H1 (cell line): ENCODE measurements at regions not wholly inside any gene's neighbourhood (a gene's known extent, or its start where the extent isn't known, plus 50 kb on each side); places are given as distances from the start of the nearest gene placed in this dataset.

ENCODE experiments used
- MAFK ChIP-seq: IDR thresholded peaks from 2 replicates; pipeline ENCODE4 v1.6.1; 2012; ENCODE audit warnings: low read depth, mild to moderate bottlenecking, improper control_type of control experiment, low read length
- TF ChIP-seq, protein P1 (sequence below): fragments of 300-600 bp; sonication (generic); IDR thresholded peaks from 2 replicates; pipeline ENCODE4 v1.7.1; 2012; ENCODE audit warnings: low read length, moderate library complexity, mild to moderate bottlenecking, inconsistent platforms; ENCODE audit not compliant: insufficient replicate concordance

DNA sequence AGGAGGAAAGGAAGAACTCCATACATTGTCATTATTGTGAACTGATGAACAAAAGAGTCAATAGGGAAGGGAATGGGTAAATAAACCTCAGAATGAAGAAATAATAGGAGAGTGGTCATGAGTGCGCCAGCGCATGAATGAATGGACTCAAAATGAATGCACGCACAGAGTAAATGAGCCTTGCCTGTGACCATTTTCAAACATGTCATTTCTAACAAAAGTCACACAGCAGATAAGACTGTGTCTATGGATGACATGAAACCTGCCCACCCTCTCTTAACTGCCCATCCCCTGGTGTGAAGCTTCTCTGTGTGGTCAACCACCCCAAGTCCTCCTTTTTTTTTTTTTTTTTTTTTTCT lies 121.1 kb upstream of the TEX51 start (continued):
- TF ChIP-seq, protein P1, sequence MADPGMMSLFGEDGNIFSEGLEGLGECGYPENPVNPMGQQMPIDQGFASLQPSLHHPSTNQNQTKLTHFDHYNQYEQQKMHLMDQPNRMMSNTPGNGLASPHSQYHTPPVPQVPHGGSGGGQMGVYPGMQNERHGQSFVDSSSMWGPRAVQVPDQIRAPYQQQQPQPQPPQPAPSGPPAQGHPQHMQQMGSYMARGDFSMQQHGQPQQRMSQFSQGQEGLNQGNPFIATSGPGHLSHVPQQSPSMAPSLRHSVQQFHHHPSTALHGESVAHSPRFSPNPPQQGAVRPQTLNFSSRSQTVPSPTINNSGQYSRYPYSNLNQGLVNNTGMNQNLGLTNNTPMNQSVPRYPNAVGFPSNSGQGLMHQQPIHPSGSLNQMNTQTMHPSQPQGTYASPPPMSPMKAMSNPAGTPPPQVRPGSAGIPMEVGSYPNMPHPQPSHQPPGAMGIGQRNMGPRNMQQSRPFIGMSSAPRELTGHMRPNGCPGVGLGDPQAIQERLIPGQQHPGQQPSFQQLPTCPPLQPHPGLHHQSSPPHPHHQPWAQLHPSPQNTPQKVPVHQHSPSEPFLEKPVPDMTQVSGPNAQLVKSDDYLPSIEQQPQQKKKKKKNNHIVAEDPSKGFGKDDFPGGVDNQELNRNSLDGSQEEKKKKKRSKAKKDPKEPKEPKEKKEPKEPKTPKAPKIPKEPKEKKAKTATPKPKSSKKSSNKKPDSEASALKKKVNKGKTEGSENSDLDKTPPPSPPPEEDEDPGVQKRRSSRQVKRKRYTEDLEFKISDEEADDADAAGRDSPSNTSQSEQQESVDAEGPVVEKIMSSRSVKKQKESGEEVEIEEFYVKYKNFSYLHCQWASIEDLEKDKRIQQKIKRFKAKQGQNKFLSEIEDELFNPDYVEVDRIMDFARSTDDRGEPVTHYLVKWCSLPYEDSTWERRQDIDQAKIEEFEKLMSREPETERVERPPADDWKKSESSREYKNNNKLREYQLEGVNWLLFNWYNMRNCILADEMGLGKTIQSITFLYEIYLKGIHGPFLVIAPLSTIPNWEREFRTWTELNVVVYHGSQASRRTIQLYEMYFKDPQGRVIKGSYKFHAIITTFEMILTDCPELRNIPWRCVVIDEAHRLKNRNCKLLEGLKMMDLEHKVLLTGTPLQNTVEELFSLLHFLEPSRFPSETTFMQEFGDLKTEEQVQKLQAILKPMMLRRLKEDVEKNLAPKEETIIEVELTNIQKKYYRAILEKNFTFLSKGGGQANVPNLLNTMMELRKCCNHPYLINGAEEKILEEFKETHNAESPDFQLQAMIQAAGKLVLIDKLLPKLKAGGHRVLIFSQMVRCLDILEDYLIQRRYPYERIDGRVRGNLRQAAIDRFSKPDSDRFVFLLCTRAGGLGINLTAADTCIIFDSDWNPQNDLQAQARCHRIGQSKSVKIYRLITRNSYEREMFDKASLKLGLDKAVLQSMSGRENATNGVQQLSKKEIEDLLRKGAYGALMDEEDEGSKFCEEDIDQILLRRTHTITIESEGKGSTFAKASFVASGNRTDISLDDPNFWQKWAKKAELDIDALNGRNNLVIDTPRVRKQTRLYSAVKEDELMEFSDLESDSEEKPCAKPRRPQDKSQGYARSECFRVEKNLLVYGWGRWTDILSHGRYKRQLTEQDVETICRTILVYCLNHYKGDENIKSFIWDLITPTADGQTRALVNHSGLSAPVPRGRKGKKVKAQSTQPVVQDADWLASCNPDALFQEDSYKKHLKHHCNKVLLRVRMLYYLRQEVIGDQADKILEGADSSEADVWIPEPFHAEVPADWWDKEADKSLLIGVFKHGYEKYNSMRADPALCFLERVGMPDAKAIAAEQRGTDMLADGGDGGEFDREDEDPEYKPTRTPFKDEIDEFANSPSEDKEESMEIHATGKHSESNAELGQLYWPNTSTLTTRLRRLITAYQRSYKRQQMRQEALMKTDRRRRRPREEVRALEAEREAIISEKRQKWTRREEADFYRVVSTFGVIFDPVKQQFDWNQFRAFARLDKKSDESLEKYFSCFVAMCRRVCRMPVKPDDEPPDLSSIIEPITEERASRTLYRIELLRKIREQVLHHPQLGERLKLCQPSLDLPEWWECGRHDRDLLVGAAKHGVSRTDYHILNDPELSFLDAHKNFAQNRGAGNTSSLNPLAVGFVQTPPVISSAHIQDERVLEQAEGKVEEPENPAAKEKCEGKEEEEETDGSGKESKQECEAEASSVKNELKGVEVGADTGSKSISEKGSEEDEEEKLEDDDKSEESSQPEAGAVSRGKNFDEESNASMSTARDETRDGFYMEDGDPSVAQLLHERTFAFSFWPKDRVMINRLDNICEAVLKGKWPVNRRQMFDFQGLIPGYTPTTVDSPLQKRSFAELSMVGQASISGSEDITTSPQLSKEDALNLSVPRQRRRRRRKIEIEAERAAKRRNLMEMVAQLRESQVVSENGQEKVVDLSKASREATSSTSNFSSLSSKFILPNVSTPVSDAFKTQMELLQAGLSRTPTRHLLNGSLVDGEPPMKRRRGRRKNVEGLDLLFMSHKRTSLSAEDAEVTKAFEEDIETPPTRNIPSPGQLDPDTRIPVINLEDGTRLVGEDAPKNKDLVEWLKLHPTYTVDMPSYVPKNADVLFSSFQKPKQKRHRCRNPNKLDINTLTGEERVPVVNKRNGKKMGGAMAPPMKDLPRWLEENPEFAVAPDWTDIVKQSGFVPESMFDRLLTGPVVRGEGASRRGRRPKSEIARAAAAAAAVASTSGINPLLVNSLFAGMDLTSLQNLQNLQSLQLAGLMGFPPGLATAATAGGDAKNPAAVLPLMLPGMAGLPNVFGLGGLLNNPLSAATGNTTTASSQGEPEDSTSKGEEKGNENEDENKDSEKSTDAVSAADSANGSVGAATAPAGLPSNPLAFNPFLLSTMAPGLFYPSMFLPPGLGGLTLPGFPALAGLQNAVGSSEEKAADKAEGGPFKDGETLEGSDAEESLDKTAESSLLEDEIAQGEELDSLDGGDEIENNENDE: no peak
- no peak for TF ChIP-seq MAFK
